ENCODE measurements at regions not wholly inside any gene's neighbourhood (a gene's known extent, or its start where the extent isn't known, plus 50 kb on each side); places are given as distances from the start of the nearest gene placed in this dataset.

GRCh38 chr1:192941722-192942411, 117.3 kb downstream of the UCHL5 start:
- CTCF ChIA-PET: no interaction called here
- DNase-seq (ENCODE audit: low read depth, low spot score) (no peak), ATAC-seq (peak; percentile 41), FAIRE-seq (no peak)
- no peak for TF ChIP-seq ZBTB40 (IDR thresholded peaks at IDR 0.05; ENCODE audit: borderline replicate concordance)
- no peak for TF ChIP-seq CTCF (IDR thresholded peaks at IDR 0.05 in 2 of 3, conservative IDR thresholded peaks at IDR 0.05 in 1 of 3; ENCODE audit: control insufficient read depth in 2 of 3, extremely low read depth in 1 of 3, insufficient read depth in 1 of 3, low read depth in 3 of 3, low read length in 3 of 3)
- no peak for TF ChIP-seq NR2F1 (conservative IDR thresholded peaks at IDR 0.05)
- no peak for TF ChIP-seq CHD1 (IDR thresholded peaks at IDR 0.05; ENCODE audit: low read depth, low read length)
- no peak for TF ChIP-seq E4F1 (IDR thresholded peaks at IDR 0.05; ENCODE audit: borderline replicate concordance, partially characterized antibody)
- no peak for TF ChIP-seq JUND (IDR thresholded peaks at IDR 0.05; ENCODE audit: low read depth, low read length)
- no peak for TF ChIP-seq ATF3 (IDR thresholded peaks at IDR 0.05; ENCODE audit: borderline replicate concordance, extremely low read depth, low read depth, low read length)
- H3K9ac ChIP-seq (ENCODE audit: control insufficient read depth, insufficient read depth, low read length): no peak overlapping the region
- no peaks in the 10 kb centered on the region for H3K9me3 ChIP-seq (replicated peaks; ENCODE audit: control insufficient read depth, insufficient read depth, low read length)
- H3K79me2 ChIP-seq (ENCODE audit: control insufficient read depth, insufficient read depth, low read length): no peaks in the 10 kb centered on the region
- no peak overlapping the region for H3K4me3 ChIP-seq
- H2AFZ ChIP-seq (ENCODE audit: control insufficient read depth, low read depth, low read length): peak overlapping the region; percentile 47
- POLR2A ChIA-PET: no interaction called here
- intact Hi-C loops (cut with micrococcal nuclease; ENCODE audit: unreplicated experiment): no loop called here
- H4K20me1 ChIP-seq (ENCODE audit: control insufficient read depth, insufficient read depth): no peaks in the 10 kb centered on the region
- H3K27ac ChIP-seq (ENCODE audit: control insufficient read depth, insufficient read depth): no peak overlapping the region
- H3K36me3 ChIP-seq (ENCODE audit: control insufficient read depth in 2 of 2, insufficient read depth in 2 of 2, low read length in 1 of 2): no peaks in the 10 kb centered on the region
- 41% methylated on average over 5 of the region's 5 CpGs for WGBS (ENCODE audit: insufficient coverage, insufficient replicate concordance, low lambda C conversion rate, missing lambda C conversion rate)
- RAD21 ChIA-PET (ENCODE audit: unreplicated experiment): no interaction called here
- SMC1A ChIA-PET (ENCODE audit: uncharacterized antibody, unreplicated experiment): interaction anchor here (1.0 to 1.4 kb wide), 3 partner anchors 10 to 29 kb away, joined by 3 to 6 read pairs (median 3); no protein-coding TSS in a partner anchor
- no peaks in the 10 kb centered on the region for H3K27me3 ChIP-seq (replicated peaks in 1 of 2; ENCODE audit: control insufficient read depth in 2 of 2, insufficient read depth in 2 of 2, low read length in 1 of 2)
- H3K4me2 ChIP-seq (ENCODE audit: control insufficient read depth, insufficient read depth): 0 out of 2 replicates have a peak overlapping the region, but pooled peaks have one; percentile 17
- no TSS peak for BruUV-seq (replicated peaks)
- in situ Hi-C loops (cut with MboI): no loop called here
- H3K4me1 ChIP-seq (ENCODE audit: control insufficient read depth, insufficient read depth, low read length): no peaks in the 10 kb centered on the region; the same call in 1 of the 2 replicates

Measured in GM12878 (cell line).